Stimulated activated CD4-positive, alpha-beta T cell treated with anti-CD3 and anti-CD28 coated beads, Interleukin-1b, Interleukin-23, amount 100 ng/mL, for 4 hours (primary cell): ENCODE measurements at regions not wholly inside any gene's neighbourhood (a gene's known extent, or its start where the extent isn't known, plus 50 kb on each side); places are given as distances from the start of the nearest gene placed in this dataset.

ENCODE experiments used
- DNase-seq, 2 donors: peaks; one replicate each; pipeline ENCODE4 v3.0.0-alpha.2; 2020; ENCODE audit warnings: low read depth in 2 of 2

DNA sequence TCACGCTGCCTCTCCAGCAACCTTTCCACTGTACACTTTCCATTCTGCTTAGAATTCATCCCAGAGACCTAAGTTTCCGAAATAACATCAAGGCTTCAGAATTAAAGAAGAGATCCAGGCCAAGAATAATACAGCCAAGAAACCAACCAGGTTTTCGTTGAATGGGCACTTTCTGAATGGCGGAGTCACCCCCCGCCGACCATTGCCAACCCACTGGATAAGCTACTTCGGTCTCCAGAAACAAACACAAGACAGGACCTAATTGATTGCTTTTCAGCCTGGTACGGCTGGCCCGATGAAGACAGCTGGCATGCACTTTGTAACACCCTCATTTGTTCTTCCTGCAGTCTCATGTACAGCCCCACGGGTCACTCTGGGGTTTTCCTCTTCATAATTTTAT lies 308.1 kb upstream of the ZFHX3 start:
- DNase-seq, result no peak

GRCh38 chr16:73354434-73354833 lies 306.5 kb upstream of the ZFHX3 start:
- DNase-seq, result no peak

- DNase-seq, result no peak
Observed at GRCh38 chr16:73350707-73351452, 303.0 kb upstream of the ZFHX3 start.

DNA sequence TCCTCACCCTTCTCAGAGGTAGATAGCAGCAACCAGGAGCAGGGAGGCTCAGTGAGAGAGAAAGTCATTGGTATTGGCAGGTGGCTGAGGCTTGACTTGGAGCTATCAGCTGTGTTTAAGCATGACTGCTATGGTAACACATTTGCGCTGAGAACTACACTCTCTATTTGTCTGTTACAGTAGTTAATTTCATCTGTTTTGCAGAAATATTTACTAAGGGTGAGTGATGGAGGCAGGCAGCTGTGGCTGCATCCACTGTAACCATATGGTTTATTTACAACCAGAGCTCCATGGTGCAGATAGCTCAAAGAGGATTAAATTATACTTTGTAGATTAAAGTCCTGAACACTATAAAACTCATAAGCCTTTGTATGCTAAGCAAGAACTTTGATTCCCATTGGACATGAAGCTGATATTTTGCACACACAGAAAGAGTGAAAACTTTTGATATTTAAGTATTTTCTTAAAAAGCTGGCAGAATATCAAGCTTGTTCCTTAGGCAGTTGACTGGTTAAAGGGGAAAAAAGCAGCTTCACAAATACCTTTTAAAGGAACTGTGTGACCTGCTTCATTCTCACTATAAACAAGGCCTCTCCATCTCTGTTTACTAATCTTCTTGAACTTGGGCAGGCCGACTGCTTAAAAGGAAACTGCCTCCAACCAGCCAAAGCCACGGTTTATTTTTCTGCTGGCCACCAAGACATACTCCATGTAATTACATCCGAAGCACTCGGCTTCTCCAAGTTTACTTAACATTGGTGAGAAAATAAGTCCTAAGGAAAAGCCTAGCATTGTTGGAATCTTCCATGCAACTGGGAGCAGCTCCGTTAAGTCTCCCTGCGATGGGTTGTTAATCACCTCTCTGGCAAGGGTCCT lies 299.8 kb upstream of the ZFHX3 start:
- DNase-seq, result no peak

DNA sequence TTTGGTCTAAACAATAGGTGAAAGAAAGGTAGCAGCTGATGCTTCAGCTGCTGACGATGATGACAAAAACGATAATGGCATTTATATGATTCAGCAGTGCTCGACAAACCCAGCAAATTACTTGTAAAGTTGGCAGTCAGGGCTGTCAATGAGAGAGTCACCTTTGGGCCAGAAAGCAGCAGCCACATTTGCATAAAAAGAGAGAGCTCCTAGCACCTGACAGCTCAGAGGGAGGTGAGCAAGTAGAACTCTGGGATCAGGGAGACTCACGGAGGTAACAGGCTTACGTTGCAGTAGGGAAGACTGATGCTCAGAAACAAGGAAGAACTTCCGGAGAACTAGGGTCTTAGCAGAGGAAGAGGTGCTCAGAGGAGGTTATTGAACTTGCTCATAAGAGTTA lies 291.9 kb upstream of the ZFHX3 start:
- no peak for DNase-seq

GRCh38 chr16:73337373-73338296 lies 289.7 kb upstream of the ZFHX3 start:
- DNase-seq, result no peak

DNA sequence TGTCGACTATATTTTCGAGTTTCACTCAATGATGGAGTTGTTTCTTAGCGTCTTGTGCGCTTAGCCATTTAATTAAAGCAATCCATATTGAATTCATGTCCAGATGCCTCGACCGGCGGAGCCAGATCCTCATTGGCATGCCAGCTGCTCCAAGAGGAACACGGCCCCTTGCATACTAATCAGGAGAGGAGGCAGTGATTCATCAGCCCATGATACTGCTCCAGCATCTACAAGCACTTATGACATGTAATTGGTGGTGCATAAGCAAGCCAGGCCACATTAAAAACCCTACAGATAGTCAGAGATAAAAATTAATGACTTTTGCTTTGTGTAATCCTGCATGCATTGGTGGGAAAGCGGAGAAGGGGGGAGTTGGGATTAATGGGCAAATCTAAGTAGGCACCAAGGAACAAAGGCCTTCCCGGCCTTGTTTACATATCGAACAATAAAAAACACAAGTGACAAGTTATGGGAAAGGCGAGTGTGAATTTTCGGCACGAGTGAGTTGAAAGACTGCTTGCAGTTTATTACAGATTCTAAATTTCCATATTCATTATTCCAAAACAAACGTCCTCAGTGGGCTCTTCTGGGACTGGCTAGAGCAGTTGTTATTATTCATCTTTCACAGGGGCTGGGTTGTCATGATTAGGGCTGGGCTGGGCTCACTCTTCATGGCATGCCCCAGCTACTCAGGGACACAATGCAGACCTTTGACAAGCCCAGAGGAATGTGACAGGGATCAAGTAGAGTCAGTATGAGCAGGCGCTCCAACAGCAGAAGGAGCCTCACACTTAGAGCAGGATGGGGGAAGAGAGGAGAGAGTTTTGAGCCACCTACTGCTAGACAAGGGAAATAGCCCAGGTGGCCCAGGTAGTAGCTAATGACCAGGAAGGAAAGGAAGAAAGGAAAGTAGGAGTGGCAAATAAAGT lies 281.7 kb upstream of the ZFHX3 start:
- DNase-seq, result no peak

GRCh38 chr16:73326770-73327470 lies 279.0 kb upstream of the ZFHX3 start:
- DNase-seq, result no peak

- DNase-seq, result no peak
Observed at GRCh38 chr16:73326221-73326620, 278.3 kb upstream of the ZFHX3 start.

- no peak for DNase-seq
Observed at GRCh38 chr16:73323880-73324279, 276.0 kb upstream of the ZFHX3 start.

DNA sequence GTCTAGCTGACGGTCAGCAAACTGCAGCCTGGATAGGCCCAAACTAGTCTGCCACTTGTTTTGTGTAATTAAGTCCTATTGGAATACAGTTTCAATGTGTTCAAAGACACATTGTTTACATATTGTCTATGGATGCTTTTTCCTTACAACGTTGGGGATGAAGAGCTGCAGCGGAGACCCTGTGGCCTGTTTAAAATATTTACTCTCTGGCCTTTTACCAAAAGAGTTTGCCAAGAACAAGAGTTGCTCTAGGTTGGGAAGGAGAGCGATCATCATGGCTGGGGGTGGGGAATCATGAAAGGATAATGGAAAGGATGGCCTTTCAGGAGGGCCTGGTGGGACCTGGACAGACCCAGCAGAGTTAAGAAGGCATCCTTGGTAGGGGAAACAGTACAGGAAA lies 274.9 kb upstream of the ZFHX3 start:
- no peak for DNase-seq

DNA sequence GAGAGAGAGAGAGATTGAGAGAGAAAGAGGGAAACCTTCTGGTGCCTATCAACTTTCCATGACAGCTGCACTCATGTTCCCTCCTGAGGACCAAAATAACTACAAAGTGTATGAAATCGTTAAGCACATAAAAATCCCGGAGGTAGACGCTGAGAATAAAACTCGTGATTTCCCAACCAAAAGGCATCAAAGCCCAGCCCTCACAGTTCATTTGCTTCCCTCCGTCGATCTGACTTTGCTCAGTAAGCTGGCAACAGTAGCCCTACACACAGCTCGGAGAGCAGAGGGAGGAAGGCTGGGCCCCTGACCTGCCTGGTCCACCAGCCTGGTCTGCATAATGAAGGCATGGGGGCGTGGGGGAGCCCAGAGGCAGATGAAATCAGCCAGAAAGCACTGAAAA lies 273.9 kb upstream of the ZFHX3 start:
- DNase-seq, result no peak

DNA sequence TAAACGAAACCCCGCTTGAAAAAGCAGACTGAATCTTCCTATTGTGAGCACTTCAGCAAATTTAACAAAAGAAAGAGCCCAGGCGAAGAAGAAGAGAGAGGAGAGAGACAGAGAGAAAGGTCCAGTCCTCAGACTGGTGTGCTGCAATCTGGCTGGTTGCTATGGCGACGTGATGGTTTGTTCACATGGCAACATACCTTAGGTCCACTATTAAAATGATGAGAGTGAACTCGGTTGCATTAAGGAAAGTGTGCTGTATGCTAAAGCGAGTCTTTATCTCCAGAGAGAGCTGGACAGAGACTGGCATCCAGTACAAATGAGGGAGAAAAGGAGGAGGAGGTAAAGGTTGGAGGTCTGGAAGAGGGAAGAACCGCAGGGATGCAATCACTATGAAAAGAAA lies 271.8 kb upstream of the ZFHX3 start:
- no peak for DNase-seq

GRCh38 chr16:73319261-73319660 lies 271.3 kb upstream of the ZFHX3 start:
- no peak for DNase-seq

GRCh38 chr16:73317321-73317857 lies 269.5 kb upstream of the ZFHX3 start:
- DNase-seq, result no peak

DNA sequence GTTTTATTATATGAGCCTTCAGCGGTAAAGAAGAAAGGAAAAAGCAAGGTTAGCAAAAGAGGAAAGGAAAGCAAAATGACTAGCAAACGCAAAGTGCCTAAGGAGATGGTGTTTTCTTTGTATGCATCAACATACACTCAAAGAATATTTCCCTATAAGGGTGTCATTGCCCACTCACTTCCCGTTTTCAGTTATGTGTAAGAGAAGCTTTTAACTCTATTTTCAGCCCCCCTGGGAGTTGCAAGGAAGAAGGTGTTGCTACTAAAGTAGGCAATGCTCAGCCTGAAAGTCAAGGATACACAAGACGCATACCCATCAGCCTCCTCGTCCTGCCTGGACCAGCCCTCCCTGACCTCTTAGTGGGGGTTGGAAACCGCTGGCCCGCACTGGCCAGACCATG lies 267.7 kb upstream of the ZFHX3 start:
- DNase-seq, result no peak

GRCh38 chr16:73313950-73314349 lies 266.0 kb upstream of the ZFHX3 start:
- no peak for DNase-seq

- DNase-seq, result no peak
Observed at GRCh38 chr16:73311857-73312723, 264.2 kb upstream of the ZFHX3 start.

GRCh38 chr16:73308771-73309170 lies 260.8 kb upstream of the ZFHX3 start:
- DNase-seq, result no peak
